GM23338 (cell line): ENCODE measurements at regions not wholly inside any gene's neighbourhood (a gene's known extent, or its start where the extent isn't known, plus 50 kb on each side); places are given as distances from the start of the nearest gene placed in this dataset.
A peak's percentile ranks its signal among the peaks of the same experiment; 100 is the strongest.

Experiments used
- ATAC-seq: fragments of 200-7000 bp; cut with Tn5 transposase; 3 replicates; pipeline ENCODE4 v1.9.1; 2020
- DNase-seq: peaks from one replicate; pipeline ENCODE4 v3.0.0-alpha.2; 2015; ENCODE audit warnings: low spot score
- H2AFZ ChIP-seq: fragments of 200-600 bp; sonication (generic); 2 replicates; pipeline ENCODE4 v1.8.0; 2016; ENCODE audit warnings: antibody characterized with exemption, mild to moderate bottlenecking, moderate library complexity
- H3F3A ChIP-seq: fragments of 200-600 bp; sonication (generic); replicated peaks from 2 replicates; pipeline ENCODE4 v1.8.0; 2017; ENCODE audit warnings: antibody characterized with exemption, mixed run types, low read depth
- H3K27ac ChIP-seq: fragments of 200-600 bp; sonication (generic); 2 replicates; pipeline ENCODE4 v1.6.1; 2016; ENCODE audit warnings: low read depth
- H3K27me3 ChIP-seq: fragments of 200-600 bp; sonication (generic); 2 replicates; pipeline ENCODE4 v1.8.0; 2016; ENCODE audit warnings: mild to moderate bottlenecking, mixed run types, moderate library complexity; ENCODE audit not compliant: insufficient read depth
- H3K36me3 ChIP-seq: fragments of 200-600 bp; sonication (generic); 2 replicates; pipeline ENCODE4 v1.8.0; 2016; ENCODE audit warnings: mild to moderate bottlenecking; ENCODE audit not compliant: insufficient read depth
- H3K4me1 ChIP-seq: fragments of 200-600 bp; sonication (generic); 2 replicates; pipeline ENCODE4 v1.8.0; 2016; ENCODE audit warnings: mild to moderate bottlenecking, moderate library complexity; ENCODE audit not compliant: insufficient read depth
- H3K4me2 ChIP-seq: fragments of 200-600 bp; sonication (generic); 2 replicates; pipeline ENCODE4 v1.7.1; 2017; ENCODE audit warnings: mixed run types
- H3K4me3 ChIP-seq: fragments of 200-600 bp; sonication (generic); 2 replicates; pipeline ENCODE4 v1.6.1; 2016; ENCODE audit warnings: mixed run types
- H3K79me2 ChIP-seq: fragments of 200-600 bp; sonication (generic); replicated peaks from 2 replicates; pipeline ENCODE4 v1.8.0; 2017; ENCODE audit warnings: mild to moderate bottlenecking; ENCODE audit not compliant: insufficient read depth
- H3K9me2 ChIP-seq: fragments of 200-600 bp; sonication (generic); 2 replicates; pipeline ENCODE4 v1.8.0; 2017; ENCODE audit not compliant: insufficient read depth
- H4K20me1 ChIP-seq: fragments of 200-600 bp; sonication (generic); replicated peaks from 2 replicates; pipeline ENCODE4 v1.8.0; 2017; ENCODE audit warnings: mild to moderate bottlenecking; ENCODE audit not compliant: insufficient read depth
- H3K27ac Mint-ChIP-seq: 2 replicates; pipeline ENCODE4 v1.8.0; 2020; ENCODE audit warnings: inconsistent platforms, mild to moderate bottlenecking, moderate library complexity, mixed read lengths
- H3K27me3 Mint-ChIP-seq: 3 replicates; pipeline ENCODE4 v1.8.0; 2022; ENCODE audit warnings: low read depth, mild to moderate bottlenecking, moderate library complexity, mixed read lengths, inconsistent platforms; ENCODE audit not compliant: insufficient read depth, poor library complexity
- H3K36me3 Mint-ChIP-seq: 3 replicates; pipeline ENCODE4 v1.8.0; 2021; ENCODE audit warnings: low read depth, mild to moderate bottlenecking, inconsistent platforms, moderate library complexity, mixed read lengths
- H3K4me1 Mint-ChIP-seq: 3 replicates; pipeline ENCODE4 v1.8.0; 2020; ENCODE audit warnings: mild to moderate bottlenecking, inconsistent platforms, mixed read lengths
- H3K4me3 Mint-ChIP-seq: 3 replicates; pipeline ENCODE4 v1.8.0; 2021; ENCODE audit warnings: moderate library complexity, mild to moderate bottlenecking, inconsistent platforms, mixed read lengths
- H3K9me3 Mint-ChIP-seq: 3 replicates; pipeline ENCODE4 v1.8.0; 2020; ENCODE audit warnings: moderate library complexity, mild to moderate bottlenecking, inconsistent platforms, mixed read lengths
- CREB1 ChIP-seq: fragments of 250-450 bp; sonication (Bioruptor Pico); IDR thresholded peaks from 2 replicates; pipeline ENCODE4 v1.5.0; 2020; ENCODE audit warnings: low read depth, mild to moderate bottlenecking, moderate library complexity
- ETS1 ChIP-seq: IDR thresholded peaks from 2 replicates; pipeline ENCODE4 v1.6.1; 2016; ENCODE audit warnings: antibody characterized with exemption
- EZH2 ChIP-seq: fragments of 200-600 bp; sonication (generic); IDR thresholded peaks from one replicate; pipeline ENCODE4 v1.8.0; 2017; ENCODE audit warnings: antibody characterized with exemption, mild to moderate bottlenecking, low read depth; ENCODE audit not compliant: unreplicated experiment
- EZH2phosphoT487 ChIP-seq: fragments of 200-600 bp; sonication (generic); IDR thresholded peaks from one replicate; pipeline ENCODE4 v1.8.1; 2018; ENCODE audit warnings: antibody characterized with exemption; ENCODE audit not compliant: unreplicated experiment
- JUNB ChIP-seq: IDR thresholded peaks from one replicate; pipeline ENCODE4 v1.6.1; 2016; ENCODE audit warnings: antibody characterized with exemption; ENCODE audit not compliant: unreplicated experiment
- NANOG ChIP-seq: IDR thresholded peaks from 2 replicates; pipeline ENCODE4 v1.6.1; 2016; ENCODE audit warnings: antibody characterized with exemption, borderline replicate concordance
- POLR2AphosphoS5 ChIP-seq: IDR thresholded peaks from 2 replicates; pipeline ENCODE4 v1.6.1; 2016; ENCODE audit warnings: antibody characterized with exemption, low read depth
- STAT1 ChIP-seq: IDR thresholded peaks from one replicate; pipeline ENCODE4 v1.6.1; 2016; ENCODE audit warnings: antibody characterized with exemption; ENCODE audit not compliant: unreplicated experiment
- ZNF114 ChIP-seq: fragments of 250-450 bp; sonication (Bioruptor Pico); IDR thresholded peaks from 2 replicates; pipeline ENCODE4 v1.5.0; 2020; ENCODE audit warnings: mild to moderate bottlenecking, moderate library complexity
- ZNF331 ChIP-seq: fragments of 250-450 bp; sonication (Bioruptor Pico); IDR thresholded peaks from 2 replicates; pipeline ENCODE4 v1.5.0; 2020; ENCODE audit warnings: low read depth, mild to moderate bottlenecking, moderate library complexity
- TF ChIP-seq, protein P1 (sequence below), 2 experiments: fragments of 200-600 bp in 1 of 2; sonication (generic) in 1 of 2; conservative IDR thresholded peaks; 2 replicates each; pipeline versions ENCODE4 v1.5.1 to v1.6.1; 2016 to 2017; ENCODE audit warnings: antibody characterized with exemption in 2 of 2, low read depth in 2 of 2, mild to moderate bottlenecking in 2 of 2, moderate library complexity in 1 of 2
- TF ChIP-seq, protein P2 (sequence below): IDR thresholded peaks from one replicate; pipeline ENCODE4 v1.6.1; 2018; ENCODE audit warnings: antibody characterized with exemption; ENCODE audit not compliant: unreplicated experiment
- TF ChIP-seq, protein P3 (sequence below): fragments of 250-450 bp; sonication (Bioruptor Pico); IDR thresholded peaks from 2 replicates; pipeline ENCODE4 v1.5.0; 2020; ENCODE audit warnings: mild to moderate bottlenecking, moderate library complexity

DNA sequence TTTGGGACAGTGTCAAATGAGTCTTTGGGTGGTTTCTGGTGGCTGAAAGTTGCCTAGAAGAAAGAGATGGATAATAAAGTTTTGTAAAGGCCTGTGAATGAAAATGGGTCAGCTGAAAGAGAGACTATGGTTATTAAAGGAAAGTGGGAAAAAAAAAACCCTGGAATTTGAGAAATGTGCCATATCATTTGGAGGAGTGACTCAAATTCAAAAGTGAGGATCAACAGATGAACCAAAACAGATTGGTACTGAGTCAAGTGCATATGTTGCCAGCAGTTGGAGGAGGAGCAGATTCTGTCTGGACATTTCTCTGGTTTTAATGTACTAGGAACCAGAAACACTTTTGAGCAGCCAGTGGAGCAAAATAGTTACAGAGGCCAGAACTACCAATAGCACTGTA, 339.8 kb downstream of the KCNA4 start:
- no peaks in the 10 kb centered on the region for H3K36me3 Mint-ChIP-seq
- H3K4me1 Mint-ChIP-seq, result no peaks in the 10 kb centered on the region
- Histone ChIP-seq H4K20me1 (no peaks in the 10 kb centered on the region), H3K4me2 (no peak overlapping the region), H3K4me1 (no peaks in the 10 kb centered on the region; the same call in 1 of the 2 replicates), H3K79me2 (no peaks in the 10 kb centered on the region), H3K36me3 (no peaks in the 10 kb centered on the region), H3K4me3 (no peak overlapping the region), H3K9me2 (peaks cover 9% of the 10 kb centered on the region; the same call in 1 of the 2 replicates), H3K27me3 (no peaks in the 10 kb centered on the region), H3F3A (no peaks in the 10 kb centered on the region), H3K27ac (no peak overlapping the region), H2AFZ (0 out of 2 replicates have a peak overlapping the region, but pooled peaks have one; percentile 10)
- no peak overlapping the region for H3K4me3 Mint-ChIP-seq
- ATAC-seq (no peak), DNase-seq (no peak)
- no peak for TF ChIP-seq JUNB
- TF ChIP-seq NANOG, result no peak
- TF ChIP-seq EZH2, result no peak
- TF ChIP-seq EZH2phosphoT487, result no peak
- no peak for TF ChIP-seq ZNF114
- TF ChIP-seq STAT1, result no peak
- no peak for TF ChIP-seq CREB1 (CRISPR knock-in tag)
- TF ChIP-seq POLR2AphosphoS5, result no peak
- TF ChIP-seq, protein P1, sequence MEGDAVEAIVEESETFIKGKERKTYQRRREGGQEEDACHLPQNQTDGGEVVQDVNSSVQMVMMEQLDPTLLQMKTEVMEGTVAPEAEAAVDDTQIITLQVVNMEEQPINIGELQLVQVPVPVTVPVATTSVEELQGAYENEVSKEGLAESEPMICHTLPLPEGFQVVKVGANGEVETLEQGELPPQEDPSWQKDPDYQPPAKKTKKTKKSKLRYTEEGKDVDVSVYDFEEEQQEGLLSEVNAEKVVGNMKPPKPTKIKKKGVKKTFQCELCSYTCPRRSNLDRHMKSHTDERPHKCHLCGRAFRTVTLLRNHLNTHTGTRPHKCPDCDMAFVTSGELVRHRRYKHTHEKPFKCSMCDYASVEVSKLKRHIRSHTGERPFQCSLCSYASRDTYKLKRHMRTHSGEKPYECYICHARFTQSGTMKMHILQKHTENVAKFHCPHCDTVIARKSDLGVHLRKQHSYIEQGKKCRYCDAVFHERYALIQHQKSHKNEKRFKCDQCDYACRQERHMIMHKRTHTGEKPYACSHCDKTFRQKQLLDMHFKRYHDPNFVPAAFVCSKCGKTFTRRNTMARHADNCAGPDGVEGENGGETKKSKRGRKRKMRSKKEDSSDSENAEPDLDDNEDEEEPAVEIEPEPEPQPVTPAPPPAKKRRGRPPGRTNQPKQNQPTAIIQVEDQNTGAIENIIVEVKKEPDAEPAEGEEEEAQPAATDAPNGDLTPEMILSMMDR (conservative IDR thresholded peaks at IDR 0.05; ENCODE audit: low read depth in 2 of 2), result no peak
- TF ChIP-seq, protein P2, sequence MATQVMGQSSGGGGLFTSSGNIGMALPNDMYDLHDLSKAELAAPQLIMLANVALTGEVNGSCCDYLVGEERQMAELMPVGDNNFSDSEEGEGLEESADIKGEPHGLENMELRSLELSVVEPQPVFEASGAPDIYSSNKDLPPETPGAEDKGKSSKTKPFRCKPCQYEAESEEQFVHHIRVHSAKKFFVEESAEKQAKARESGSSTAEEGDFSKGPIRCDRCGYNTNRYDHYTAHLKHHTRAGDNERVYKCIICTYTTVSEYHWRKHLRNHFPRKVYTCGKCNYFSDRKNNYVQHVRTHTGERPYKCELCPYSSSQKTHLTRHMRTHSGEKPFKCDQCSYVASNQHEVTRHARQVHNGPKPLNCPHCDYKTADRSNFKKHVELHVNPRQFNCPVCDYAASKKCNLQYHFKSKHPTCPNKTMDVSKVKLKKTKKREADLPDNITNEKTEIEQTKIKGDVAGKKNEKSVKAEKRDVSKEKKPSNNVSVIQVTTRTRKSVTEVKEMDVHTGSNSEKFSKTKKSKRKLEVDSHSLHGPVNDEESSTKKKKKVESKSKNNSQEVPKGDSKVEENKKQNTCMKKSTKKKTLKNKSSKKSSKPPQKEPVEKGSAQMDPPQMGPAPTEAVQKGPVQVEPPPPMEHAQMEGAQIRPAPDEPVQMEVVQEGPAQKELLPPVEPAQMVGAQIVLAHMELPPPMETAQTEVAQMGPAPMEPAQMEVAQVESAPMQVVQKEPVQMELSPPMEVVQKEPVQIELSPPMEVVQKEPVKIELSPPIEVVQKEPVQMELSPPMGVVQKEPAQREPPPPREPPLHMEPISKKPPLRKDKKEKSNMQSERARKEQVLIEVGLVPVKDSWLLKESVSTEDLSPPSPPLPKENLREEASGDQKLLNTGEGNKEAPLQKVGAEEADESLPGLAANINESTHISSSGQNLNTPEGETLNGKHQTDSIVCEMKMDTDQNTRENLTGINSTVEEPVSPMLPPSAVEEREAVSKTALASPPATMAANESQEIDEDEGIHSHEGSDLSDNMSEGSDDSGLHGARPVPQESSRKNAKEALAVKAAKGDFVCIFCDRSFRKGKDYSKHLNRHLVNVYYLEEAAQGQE, result no peak
- TF ChIP-seq, protein P3, sequence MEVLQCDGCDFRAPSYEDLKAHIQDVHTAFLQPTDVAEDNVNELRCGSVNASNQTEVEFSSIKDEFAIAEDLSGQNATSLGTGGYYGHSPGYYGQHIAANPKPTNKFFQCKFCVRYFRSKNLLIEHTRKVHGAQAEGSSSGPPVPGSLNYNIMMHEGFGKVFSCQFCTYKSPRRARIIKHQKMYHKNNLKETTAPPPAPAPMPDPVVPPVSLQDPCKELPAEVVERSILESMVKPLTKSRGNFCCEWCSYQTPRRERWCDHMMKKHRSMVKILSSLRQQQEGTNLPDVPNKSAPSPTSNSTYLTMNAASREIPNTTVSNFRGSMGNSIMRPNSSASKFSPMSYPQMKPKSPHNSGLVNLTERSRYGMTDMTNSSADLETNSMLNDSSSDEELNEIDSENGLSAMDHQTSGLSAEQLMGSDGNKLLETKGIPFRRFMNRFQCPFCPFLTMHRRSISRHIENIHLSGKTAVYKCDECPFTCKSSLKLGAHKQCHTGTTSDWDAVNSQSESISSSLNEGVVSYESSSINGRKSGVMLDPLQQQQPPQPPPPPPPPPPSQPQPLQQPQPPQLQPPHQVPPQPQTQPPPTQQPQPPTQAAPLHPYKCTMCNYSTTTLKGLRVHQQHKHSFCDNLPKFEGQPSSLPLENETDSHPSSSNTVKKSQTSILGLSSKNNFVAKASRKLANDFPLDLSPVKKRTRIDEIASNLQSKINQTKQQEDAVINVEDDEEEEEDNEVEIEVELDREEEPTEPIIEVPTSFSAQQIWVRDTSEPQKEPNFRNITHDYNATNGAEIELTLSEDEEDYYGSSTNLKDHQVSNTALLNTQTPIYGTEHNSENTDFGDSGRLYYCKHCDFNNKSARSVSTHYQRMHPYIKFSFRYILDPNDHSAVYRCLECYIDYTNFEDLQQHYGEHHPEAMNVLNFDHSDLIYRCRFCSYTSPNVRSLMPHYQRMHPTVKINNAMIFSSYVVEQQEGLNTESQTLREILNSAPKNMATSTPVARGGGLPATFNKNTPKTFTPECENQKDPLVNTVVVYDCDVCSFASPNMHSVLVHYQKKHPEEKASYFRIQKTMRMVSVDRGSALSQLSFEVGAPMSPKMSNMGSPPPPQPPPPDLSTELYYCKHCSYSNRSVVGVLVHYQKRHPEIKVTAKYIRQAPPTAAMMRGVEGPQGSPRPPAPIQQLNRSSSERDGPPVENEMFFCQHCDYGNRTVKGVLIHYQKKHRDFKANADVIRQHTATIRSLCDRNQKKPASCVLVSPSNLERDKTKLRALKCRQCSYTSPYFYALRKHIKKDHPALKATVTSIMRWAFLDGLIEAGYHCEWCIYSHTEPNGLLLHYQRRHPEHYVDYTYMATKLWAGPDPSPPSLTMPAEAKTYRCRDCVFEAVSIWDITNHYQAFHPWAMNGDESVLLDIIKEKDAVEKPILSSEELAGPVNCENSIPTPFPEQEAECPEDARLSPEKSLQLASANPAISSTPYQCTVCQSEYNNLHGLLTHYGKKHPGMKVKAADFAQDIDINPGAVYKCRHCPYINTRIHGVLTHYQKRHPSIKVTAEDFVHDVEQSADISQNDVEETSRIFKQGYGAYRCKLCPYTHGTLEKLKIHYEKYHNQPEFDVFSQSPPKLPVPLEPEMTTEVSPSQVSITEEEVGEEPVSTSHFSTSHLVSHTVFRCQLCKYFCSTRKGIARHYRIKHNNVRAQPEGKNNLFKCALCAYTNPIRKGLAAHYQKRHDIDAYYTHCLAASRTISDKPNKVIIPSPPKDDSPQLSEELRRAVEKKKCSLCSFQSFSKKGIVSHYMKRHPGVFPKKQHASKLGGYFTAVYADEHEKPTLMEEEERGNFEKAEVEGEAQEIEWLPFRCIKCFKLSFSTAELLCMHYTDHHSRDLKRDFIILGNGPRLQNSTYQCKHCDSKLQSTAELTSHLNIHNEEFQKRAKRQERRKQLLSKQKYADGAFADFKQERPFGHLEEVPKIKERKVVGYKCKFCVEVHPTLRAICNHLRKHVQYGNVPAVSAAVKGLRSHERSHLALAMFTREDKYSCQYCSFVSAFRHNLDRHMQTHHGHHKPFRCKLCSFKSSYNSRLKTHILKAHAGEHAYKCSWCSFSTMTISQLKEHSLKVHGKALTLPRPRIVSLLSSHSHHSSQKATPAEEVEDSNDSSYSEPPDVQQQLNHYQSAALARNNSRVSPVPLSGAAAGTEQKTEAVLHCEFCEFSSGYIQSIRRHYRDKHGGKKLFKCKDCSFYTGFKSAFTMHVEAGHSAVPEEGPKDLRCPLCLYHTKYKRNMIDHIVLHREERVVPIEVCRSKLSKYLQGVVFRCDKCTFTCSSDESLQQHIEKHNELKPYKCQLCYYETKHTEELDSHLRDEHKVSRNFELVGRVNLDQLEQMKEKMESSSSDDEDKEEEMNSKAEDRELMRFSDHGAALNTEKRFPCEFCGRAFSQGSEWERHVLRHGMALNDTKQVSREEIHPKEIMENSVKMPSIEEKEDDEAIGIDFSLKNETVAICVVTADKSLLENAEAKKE, result no peak
- TF ChIP-seq ZNF331 (CRISPR knock-in tag), result no peak
- TF ChIP-seq ETS1, result no peak
- H3K9me3 Mint-ChIP-seq, result no peaks in the 10 kb centered on the region; the same call in 2 of the 3 replicates
- H3K27ac Mint-ChIP-seq, result no peak overlapping the region
- peaks cover 2% of the 10 kb centered on the region for H3K27me3 Mint-ChIP-seq
